OCI-LY7 (cell line): ENCODE measurements at regions not wholly inside any gene's neighbourhood (a gene's known extent, or its start where the extent isn't known, plus 50 kb on each side); places are given as distances from the start of the nearest gene placed in this dataset.

Experiments
- CTCF ChIP-seq: fragments of 200-600 bp; sonication (generic); conservative IDR thresholded peaks from 2 replicates; pipeline ENCODE4 v1.5.1; 2014; ENCODE audit warnings: mild to moderate bottlenecking, antibody characterized with exemption, low read length, moderate library complexity, mixed read lengths
- EZH2phosphoT487 ChIP-seq: fragments of 200-600 bp; sonication (generic); IDR thresholded peaks from 2 replicates; pipeline ENCODE4 v1.6.1; 2018; ENCODE audit warnings: low read depth, borderline replicate concordance, mild to moderate bottlenecking, mixed run types, antibody characterized with exemption, low read length, moderate library complexity, mixed read lengths

GRCh38 chr1:115530407-115530806 is 111.4 kb upstream of the VANGL1 start:
- TF ChIP-seq CTCF (no peak), EZH2phosphoT487 (no peak)
